ENCODE measurements at regions not wholly inside any gene's neighbourhood (a gene's known extent, or its start where the extent isn't known, plus 50 kb on each side); places are given as distances from the start of the nearest gene placed in this dataset.

- no peak for DNase-seq (ENCODE audit: low spot score)
- Histone ChIP-seq H3K27me3 (ENCODE audit: control insufficient read depth in 3 of 3, insufficient read depth in 3 of 3, low read depth in 1 of 3, low read length in 3 of 3) (no peaks in the 10 kb centered on the region), H4K91ac (ENCODE audit: low read depth, low read length, poor library complexity) (no peak overlapping the region), H2BK5ac (ENCODE audit: low read length) (no peak overlapping the region), H3K14ac (ENCODE audit: low read length) (no peak overlapping the region), H3K9me3 (replicated peaks in 1 of 2; ENCODE audit: control insufficient read depth in 2 of 2, insufficient read depth in 1 of 2, low read depth in 1 of 2, low read length in 2 of 2) (no peaks in the 10 kb centered on the region), H3K4me1 (ENCODE audit: control insufficient read depth in 2 of 2, insufficient read depth in 1 of 2, low read depth in 1 of 2, low read length in 2 of 2) (no peaks in the 10 kb centered on the region), H3K9ac (ENCODE audit: low read depth, low read length, poor library complexity) (no peak overlapping the region), H2BK15ac (ENCODE audit: low read length) (no peak overlapping the region), H3K4me2 (ENCODE audit: insufficient read depth, low read length, poor library complexity, severe bottlenecking) (no peak overlapping the region), H3K18ac (ENCODE audit: low read length) (no peak overlapping the region), H2AK5ac (ENCODE audit: low read depth, low read length) (no peak overlapping the region), H3K36me3 (replicated peaks in 1 of 2; ENCODE audit: control insufficient read depth in 2 of 2, insufficient read depth in 2 of 2, low read length in 2 of 2) (no peaks in the 10 kb centered on the region), H2AFZ (ENCODE audit: low read length) (no peak overlapping the region), H4K8ac (ENCODE audit: low read depth, low read length) (no peak overlapping the region), H3K79me1 (ENCODE audit: low read depth, low read length) (no peaks in the 10 kb centered on the region), H2BK12ac (ENCODE audit: low read length) (no peak overlapping the region), H2BK120ac (ENCODE audit: low read depth, low read length) (no peak overlapping the region), H3K27ac (replicated peaks; ENCODE audit: low read length) (no peak overlapping the region), H3K23ac (ENCODE audit: low read depth, low read length, poor library complexity) (no peak overlapping the region), H3K4ac (ENCODE audit: low read length) (no peak overlapping the region), H3K4me3 (ENCODE audit: low read length in 2 of 2) (no peak overlapping the region)
- no CpG with 5 or more reads among the region's 1 CpG for WGBS, 2 donors (ENCODE audit: extremely low coverage in 2 of 2, insufficient read length in 2 of 2, insufficient replicate concordance in 1 of 2)
These were observed 541.0 kb upstream of the KLHL29 start for GRCh38 chr2:22843919-22844537.

DNA sequence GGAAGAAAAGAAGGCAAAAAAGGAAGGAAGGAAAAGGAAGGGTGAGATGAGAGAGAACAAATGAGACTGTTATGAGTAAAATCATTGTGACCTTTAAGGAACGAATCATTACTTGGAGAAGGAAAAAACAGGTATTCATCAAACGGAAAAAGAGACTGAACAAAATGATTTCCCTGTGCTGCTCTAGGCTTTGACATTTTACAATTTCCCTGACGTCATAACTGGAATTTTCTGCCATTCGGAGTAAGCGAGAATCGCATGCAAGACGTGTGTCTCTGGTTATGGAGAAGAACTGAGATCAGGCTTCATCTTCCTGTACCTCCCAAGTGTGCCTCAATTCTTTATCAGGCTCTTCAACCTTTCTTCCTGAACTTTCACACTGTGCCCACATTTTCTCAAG, 534.7 kb upstream of the KLHL29 start:
- no peak for DNase-seq (ENCODE audit: low spot score)
- Histone ChIP-seq H2BK15ac (ENCODE audit: low read length) (no peak overlapping the region), H2BK5ac (ENCODE audit: low read length) (no peak overlapping the region), H2BK12ac (ENCODE audit: low read length) (no peak overlapping the region), H3K23ac (ENCODE audit: low read depth, low read length, poor library complexity) (no peak overlapping the region), H3K36me3 (replicated peaks in 1 of 2; ENCODE audit: control insufficient read depth in 2 of 2, insufficient read depth in 2 of 2, low read length in 2 of 2) (no peaks in the 10 kb centered on the region), H2AFZ (ENCODE audit: low read length) (no peak overlapping the region), H3K4me2 (ENCODE audit: insufficient read depth, low read length, poor library complexity, severe bottlenecking) (no peak overlapping the region), H4K8ac (ENCODE audit: low read depth, low read length) (no peak overlapping the region), H3K27ac (replicated peaks; ENCODE audit: low read length) (no peak overlapping the region), H3K4me3 (ENCODE audit: low read length in 2 of 2) (no peak overlapping the region), H3K4ac (ENCODE audit: low read length) (no peak overlapping the region), H2AK5ac (ENCODE audit: low read depth, low read length) (no peak overlapping the region), H3K27me3 (ENCODE audit: control insufficient read depth in 3 of 3, insufficient read depth in 3 of 3, low read depth in 1 of 3, low read length in 3 of 3) (no peaks in the 10 kb centered on the region), H3K14ac (ENCODE audit: low read length) (no peak overlapping the region), H3K9ac (ENCODE audit: low read depth, low read length, poor library complexity) (no peak overlapping the region), H4K91ac (ENCODE audit: low read depth, low read length, poor library complexity) (no peak overlapping the region), H3K9me3 (replicated peaks in 1 of 2; ENCODE audit: control insufficient read depth in 2 of 2, insufficient read depth in 1 of 2, low read depth in 1 of 2, low read length in 2 of 2) (peaks cover 0 to 2% of the 10 kb centered on the region in 2 donors), H3K18ac (ENCODE audit: low read length) (no peak overlapping the region), H3K4me1 (ENCODE audit: control insufficient read depth in 2 of 2, insufficient read depth in 1 of 2, low read depth in 1 of 2, low read length in 2 of 2) (peaks cover 0 to 2% of the 10 kb centered on the region in 2 donors), H3K79me1 (ENCODE audit: low read depth, low read length) (no peaks in the 10 kb centered on the region), H2BK120ac (ENCODE audit: low read depth, low read length) (no peak overlapping the region)
- WGBS, 2 donors (ENCODE audit: extremely low coverage in 2 of 2, insufficient read length in 2 of 2, insufficient replicate concordance in 1 of 2): no CpG with 5 or more reads among the region's 7 CpGs

DNA sequence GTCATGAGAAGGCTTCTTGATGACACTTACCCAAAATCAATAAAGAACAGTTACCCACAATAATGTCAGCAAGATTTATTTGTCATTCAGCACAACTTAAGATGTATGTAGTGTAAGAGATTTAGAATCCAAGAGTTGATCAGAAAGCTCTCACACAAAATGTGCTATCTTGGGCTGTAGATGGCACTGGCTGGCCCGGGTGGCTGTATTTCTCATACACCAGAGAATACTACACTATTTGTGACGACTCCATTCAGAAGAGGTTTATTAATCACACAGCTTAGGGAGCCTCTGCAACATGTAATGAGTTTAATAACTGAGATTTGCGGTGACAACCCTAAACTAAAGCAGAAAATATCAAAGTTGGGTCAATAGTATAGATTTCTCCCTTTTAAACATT, 530.4 kb upstream of the KLHL29 start:
- Histone ChIP-seq H3K4me3 (ENCODE audit: low read length in 2 of 2) (no peak overlapping the region), H3K14ac (ENCODE audit: low read length) (no peak overlapping the region), H2BK15ac (ENCODE audit: low read length) (no peak overlapping the region), H2BK5ac (ENCODE audit: low read length) (no peak overlapping the region), H3K4me2 (ENCODE audit: insufficient read depth, low read length, poor library complexity, severe bottlenecking) (no peak overlapping the region), H3K4ac (ENCODE audit: low read length) (no peak overlapping the region), H3K27ac (replicated peaks; ENCODE audit: low read length) (no peak overlapping the region), H2BK12ac (ENCODE audit: low read length) (no peak overlapping the region), H2BK120ac (ENCODE audit: low read depth, low read length) (no peak overlapping the region), H3K79me1 (ENCODE audit: low read depth, low read length) (no peaks in the 10 kb centered on the region), H4K8ac (ENCODE audit: low read depth, low read length) (no peak overlapping the region), H3K36me3 (replicated peaks in 1 of 2; ENCODE audit: control insufficient read depth in 2 of 2, insufficient read depth in 2 of 2, low read length in 2 of 2) (no peaks in the 10 kb centered on the region), H3K4me1 (ENCODE audit: control insufficient read depth in 2 of 2, insufficient read depth in 1 of 2, low read depth in 1 of 2, low read length in 2 of 2) (peaks cover 0 to 2% of the 10 kb centered on the region in 2 donors), H3K9me3 (replicated peaks in 1 of 2; ENCODE audit: control insufficient read depth in 2 of 2, insufficient read depth in 1 of 2, low read depth in 1 of 2, low read length in 2 of 2) (peaks cover 0 to 2% of the 10 kb centered on the region in 2 donors), H2AK5ac (ENCODE audit: low read depth, low read length) (no peak overlapping the region), H3K23ac (ENCODE audit: low read depth, low read length, poor library complexity) (no peak overlapping the region), H2AFZ (ENCODE audit: low read length) (no peak overlapping the region), H3K18ac (ENCODE audit: low read length) (no peak overlapping the region), H3K9ac (ENCODE audit: low read depth, low read length, poor library complexity) (no peak overlapping the region), H3K27me3 (ENCODE audit: control insufficient read depth in 3 of 3, insufficient read depth in 3 of 3, low read depth in 1 of 3, low read length in 3 of 3) (no peaks in the 10 kb centered on the region), H4K91ac (ENCODE audit: low read depth, low read length, poor library complexity) (no peak overlapping the region)
- no CpG with 5 or more reads among the region's 3 CpGs for WGBS, 2 donors (ENCODE audit: extremely low coverage in 2 of 2, insufficient read length in 2 of 2, insufficient replicate concordance in 1 of 2)
- no peak for DNase-seq (ENCODE audit: low spot score)

DNA sequence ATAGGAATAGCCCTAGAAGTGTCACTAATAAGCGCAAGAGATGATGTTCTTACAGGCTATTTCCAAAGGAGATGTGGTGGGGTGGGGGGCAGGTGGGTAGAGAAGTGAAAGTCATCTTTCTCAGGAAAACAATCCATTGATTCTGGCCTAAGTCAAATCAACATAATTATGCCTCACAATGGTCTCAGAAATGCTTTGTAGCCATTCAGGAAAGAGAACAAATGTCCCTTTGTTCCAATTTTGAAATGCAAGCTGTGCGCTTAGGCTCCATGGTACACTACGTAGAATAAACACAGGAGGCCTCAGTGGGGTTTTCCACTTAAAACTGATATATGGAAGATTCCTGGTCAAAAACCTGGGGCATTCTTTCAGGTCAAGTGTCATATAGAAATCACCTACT, 529.9 kb upstream of the KLHL29 start:
- Histone ChIP-seq H3K27me3 (ENCODE audit: control insufficient read depth in 3 of 3, insufficient read depth in 3 of 3, low read depth in 1 of 3, low read length in 3 of 3) (no peaks in the 10 kb centered on the region), H2BK120ac (ENCODE audit: low read depth, low read length) (no peak overlapping the region), H3K18ac (ENCODE audit: low read length) (no peak overlapping the region), H3K4ac (ENCODE audit: low read length) (no peak overlapping the region), H3K4me1 (ENCODE audit: control insufficient read depth in 2 of 2, insufficient read depth in 1 of 2, low read depth in 1 of 2, low read length in 2 of 2) (peaks cover 0 to 2% of the 10 kb centered on the region in 2 donors), H3K9me3 (replicated peaks in 1 of 2; ENCODE audit: control insufficient read depth in 2 of 2, insufficient read depth in 1 of 2, low read depth in 1 of 2, low read length in 2 of 2) (peaks cover 0 to 2% of the 10 kb centered on the region in 2 donors), H4K8ac (ENCODE audit: low read depth, low read length) (no peak overlapping the region), H3K9ac (ENCODE audit: low read depth, low read length, poor library complexity) (no peak overlapping the region), H3K23ac (ENCODE audit: low read depth, low read length, poor library complexity) (no peak overlapping the region), H2AK5ac (ENCODE audit: low read depth, low read length) (no peak overlapping the region), H2AFZ (ENCODE audit: low read length) (no peak overlapping the region), H3K4me2 (ENCODE audit: insufficient read depth, low read length, poor library complexity, severe bottlenecking) (no peak overlapping the region), H3K4me3 (ENCODE audit: low read length in 2 of 2) (no peak overlapping the region), H3K27ac (replicated peaks; ENCODE audit: low read length) (no peak overlapping the region), H2BK5ac (ENCODE audit: low read length) (no peak overlapping the region), H3K14ac (ENCODE audit: low read length) (no peak overlapping the region), H3K79me1 (ENCODE audit: low read depth, low read length) (no peaks in the 10 kb centered on the region), H3K36me3 (replicated peaks in 1 of 2; ENCODE audit: control insufficient read depth in 2 of 2, insufficient read depth in 2 of 2, low read length in 2 of 2) (no peaks in the 10 kb centered on the region), H2BK15ac (ENCODE audit: low read length) (no peak overlapping the region), H2BK12ac (ENCODE audit: low read length) (no peak overlapping the region), H4K91ac (ENCODE audit: low read depth, low read length, poor library complexity) (no peak overlapping the region)
- DNase-seq (ENCODE audit: low spot score): no peak
- WGBS, 2 donors (ENCODE audit: extremely low coverage in 2 of 2, insufficient read length in 2 of 2, insufficient replicate concordance in 1 of 2): no CpG with 5 or more reads among the region's 3 CpGs
